HCEC 1CT (cell line): ENCODE measurements at regions not wholly inside any gene's neighbourhood (a gene's known extent, or its start where the extent isn't known, plus 50 kb on each side); places are given as distances from the start of the nearest gene placed in this dataset.

Experiments used
- DNase-seq: peaks from one replicate; pipeline ENCODE4 v3.0.0-alpha.2; 2017

DNA sequence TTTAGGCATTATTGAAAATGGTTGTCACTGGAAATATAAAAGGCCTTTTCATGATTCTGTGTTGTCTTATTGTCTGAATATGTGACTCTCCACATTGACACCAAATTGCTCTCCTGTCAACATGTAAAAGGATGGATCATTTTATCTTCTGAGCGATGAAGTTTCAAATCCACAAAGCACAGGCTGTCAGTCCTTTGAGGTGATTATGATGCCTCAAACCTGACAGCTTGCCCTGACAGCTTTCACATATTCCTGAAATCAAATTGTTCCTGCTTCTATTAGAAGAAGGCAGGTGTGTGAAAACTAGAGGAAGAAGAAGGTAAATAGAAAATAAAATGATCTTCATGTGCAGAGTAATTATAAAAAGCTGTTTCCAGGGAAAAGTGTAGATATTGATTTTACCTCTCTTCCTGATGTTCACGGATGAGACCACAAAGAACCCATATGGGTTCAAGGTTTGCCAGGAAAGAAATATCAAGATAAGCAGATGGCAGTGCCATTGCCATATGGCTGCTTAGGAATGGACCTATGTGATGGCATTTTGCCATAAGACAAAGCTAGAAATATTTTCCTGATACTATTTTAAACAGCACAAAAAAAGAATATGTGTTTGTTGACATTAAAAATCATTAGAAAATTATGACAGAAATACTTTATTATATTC is 1006.3 kb upstream of the AGA start:
- DNase-seq = no peak

DNA sequence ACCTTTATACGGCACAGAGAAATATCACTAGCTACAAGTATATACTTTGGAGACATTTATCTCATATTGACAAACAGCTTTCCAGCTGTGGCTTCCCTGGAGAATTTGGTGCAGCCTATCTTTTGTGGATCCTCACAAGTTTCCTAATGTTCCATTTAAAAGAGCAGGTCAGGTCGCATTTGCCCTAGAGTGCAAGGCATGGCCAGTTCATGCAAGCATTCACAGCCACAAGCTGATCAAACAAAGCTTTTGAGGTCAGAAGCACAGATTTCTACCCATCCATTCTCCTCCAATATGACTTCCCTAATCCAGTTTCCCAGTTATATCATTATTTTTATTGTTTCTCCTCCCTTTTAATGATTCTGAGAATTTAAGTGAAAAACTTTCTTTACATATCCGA is 1008.4 kb upstream of the AGA start:
- DNase-seq = no peak

DNA sequence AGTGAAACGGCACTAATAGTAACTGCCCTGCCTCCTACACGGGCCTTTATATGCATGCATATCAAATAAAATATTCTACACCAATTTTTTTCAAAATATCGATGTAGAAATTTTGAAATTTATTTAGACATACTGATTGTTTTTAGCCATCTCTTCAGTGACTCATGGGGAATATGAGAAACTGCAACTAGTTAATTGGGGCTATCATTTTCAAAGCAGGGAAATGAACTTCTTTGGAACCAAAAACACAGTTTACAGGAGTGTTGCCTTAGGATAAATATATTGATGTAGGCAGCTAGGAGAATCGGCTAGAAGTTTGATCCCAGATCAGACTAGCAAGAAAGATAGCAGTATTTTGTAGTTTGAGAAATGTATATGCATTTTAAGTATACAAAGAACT is 1010.8 kb upstream of the AGA start:
- DNase-seq = no peak

DNA sequence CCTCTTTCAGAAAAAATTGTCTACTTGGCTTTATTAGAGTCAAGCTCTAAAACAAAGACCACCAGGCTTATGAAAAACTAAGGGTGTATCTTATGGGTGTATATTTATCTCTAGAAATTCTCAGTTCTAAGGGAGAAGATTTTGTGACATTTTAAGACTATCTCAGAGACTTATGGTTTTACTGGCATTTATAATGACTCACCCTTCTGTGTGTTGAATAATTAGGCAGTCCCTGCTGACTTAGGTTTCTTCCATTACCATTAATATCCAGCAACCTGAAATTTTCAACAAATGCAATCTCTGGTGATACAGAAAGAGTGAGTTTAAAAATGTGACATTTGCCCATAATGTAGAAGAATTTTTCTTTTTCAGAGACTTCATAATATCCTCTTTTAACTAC is 1015.0 kb upstream of the AGA start:
- no peak for DNase-seq

DNA sequence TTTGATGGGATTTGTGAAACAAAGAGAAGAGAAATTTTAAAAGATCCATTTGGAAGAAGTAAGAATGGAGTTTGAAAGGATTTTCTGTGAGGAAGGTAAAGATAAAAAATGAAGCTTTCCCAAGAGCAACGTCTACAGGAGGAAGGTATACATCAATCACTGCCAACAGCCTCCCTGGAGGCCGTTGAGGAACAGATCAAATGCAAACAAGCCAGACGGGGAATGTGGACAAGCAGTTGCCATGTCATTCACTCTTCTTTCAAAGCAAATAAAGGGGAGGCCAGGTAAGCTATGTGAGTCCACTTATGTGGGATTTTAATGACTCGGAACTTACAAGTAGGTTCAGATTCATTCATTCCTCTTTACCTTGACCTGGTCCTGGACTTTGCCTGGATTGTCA is 1020.5 kb upstream of the AGA start:
- DNase-seq = no peak

DNA sequence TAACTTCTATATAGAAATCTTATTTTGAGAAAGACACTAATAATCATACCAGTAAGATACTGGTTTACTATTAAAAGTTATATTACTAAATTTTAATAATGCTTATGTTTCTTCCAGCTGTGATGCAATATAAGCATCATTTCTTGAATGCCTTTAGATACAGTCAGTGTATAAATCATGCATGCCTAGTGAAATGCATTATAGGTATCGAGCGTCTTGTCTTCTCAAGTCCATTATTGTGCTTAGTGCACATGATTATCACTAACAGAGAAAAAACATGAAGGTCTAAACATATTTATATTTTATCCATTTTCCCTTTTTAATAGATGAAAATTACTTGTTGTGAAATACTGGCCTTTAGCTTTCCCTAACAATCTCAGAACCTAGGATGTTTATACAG is 1021.5 kb upstream of the AGA start:
- DNase-seq = no peak

DNA sequence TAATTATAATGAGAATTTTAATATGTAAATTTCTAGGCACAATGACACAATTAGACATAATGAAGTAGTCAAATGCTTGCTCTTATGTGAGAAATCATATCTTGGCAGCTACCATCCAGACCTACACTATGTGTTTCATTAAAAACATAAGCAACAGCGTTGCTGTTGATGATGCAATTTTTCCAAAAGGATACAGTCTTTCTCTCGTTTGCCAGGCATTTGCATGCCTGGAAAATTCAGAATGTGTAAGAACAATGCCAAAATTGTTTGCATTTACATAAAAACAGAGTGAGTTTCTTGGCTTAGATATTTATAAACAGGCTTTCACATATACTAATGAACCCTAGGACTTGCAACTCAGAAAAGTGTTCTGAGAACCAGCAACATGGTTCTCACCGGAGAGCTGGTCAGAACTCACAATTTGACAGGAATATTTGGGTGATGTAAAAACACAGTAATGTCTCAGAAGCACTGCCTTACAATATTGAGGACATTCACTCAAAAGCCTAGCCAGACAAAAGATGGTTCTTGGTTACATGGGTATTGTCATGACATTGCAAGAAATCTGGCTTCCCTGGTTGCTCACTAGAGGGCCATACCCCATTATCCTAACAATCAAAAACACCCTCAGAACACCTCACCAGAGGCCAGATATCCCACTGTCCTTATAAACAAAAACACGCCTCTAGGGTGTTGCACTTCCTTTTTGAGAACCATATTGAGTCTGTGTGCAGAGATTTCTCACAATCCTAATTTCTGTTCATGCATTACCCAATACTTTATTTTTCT is 1029.0 kb upstream of the AGA start:
- no peak for DNase-seq

DNA sequence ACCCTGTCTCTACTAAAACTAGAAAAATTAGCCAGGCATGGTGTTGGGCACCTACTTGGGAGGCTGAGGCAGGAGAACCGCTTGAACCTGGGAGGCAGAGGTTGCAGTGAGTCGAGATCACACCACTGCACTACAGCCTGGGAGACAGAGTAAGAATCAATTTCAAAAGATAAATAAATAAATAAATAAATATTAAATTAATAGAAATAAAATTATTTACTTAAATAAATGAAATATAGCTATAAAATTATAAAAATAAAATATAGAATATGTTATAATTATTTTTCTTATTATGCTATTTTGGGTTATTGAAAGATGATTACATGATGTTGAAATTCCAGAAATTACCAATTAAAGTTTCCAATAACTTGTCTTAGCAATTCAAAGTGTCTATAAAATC is 1029.8 kb upstream of the AGA start:
- no peak for DNase-seq

DNA sequence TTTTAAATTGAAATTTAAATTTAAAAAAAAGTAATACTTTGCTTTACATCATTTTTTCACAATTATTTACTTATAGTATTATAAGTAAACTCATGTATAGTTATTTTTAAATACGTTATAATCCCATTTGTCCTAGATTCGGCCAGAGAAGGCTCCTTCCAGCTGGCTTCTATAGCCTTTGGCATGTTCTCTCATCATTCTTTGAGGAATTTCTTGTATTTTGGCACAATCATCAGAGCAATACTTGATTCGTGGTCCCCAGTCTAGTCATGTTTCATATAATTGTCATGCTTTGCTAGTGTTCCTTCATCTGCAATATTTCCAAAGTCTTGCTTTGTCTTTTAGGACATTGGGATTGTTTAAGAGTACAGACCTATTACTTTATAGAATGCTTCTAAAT is 1037.9 kb upstream of the AGA start:
- no peak for DNase-seq

DNA sequence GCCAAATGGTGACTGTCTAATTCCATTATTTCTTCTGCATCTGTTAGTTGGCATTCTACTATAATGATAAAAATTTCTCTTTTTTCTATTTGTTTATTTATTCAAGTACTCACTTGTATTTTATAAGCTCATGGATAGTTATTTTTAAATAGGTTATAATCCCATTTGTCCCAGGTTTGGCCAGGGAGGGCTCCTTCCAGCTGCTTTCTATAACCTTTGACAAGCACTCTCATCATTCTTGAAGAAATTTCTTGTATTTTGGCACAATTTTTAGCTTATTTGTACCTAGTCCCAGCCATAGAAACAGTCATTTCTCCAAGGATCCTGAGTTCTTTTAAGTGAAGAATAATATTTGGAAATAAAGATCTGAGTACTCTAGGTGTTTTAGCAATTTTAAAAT is 1038.6 kb upstream of the AGA start:
- no peak for DNase-seq

DNA sequence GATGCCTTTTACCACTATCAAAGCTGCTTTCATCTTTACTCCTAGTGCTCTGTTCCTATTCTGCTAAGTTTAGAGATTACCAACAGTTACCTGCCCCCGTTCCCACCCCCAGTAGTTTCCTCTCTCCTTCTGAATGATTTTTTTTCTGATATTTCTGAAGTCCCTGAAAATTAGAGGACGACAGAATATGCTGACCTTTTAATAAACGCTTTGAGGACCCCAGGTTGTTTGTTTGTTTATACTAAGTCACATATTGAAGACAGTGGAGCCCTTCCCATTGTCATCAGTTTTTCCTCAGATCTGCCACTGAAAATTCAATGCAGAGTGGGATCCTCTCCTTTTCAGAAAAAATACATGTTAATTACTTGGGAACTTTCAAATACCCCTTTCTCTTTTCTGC is 1039.3 kb upstream of the AGA start:
- no peak for DNase-seq

DNA sequence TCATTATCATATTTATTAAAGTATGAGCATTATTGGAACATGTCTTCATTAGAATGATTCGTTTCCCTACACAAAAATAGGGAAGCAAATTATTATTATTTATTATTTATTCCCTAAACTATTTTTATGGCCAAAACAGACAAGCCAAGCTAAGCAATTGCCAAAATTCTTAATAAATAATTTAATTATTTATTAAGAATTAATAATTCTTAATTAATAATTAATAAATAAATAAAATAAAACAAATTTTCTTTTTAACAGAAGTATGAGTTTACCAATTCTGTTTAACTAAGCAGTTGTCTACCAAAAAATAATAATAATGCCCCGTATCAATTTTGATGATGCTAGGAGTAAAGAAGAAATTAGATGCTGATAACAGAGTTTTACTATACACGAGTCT is 1080.8 kb upstream of the AGA start:
- no peak for DNase-seq

DNA sequence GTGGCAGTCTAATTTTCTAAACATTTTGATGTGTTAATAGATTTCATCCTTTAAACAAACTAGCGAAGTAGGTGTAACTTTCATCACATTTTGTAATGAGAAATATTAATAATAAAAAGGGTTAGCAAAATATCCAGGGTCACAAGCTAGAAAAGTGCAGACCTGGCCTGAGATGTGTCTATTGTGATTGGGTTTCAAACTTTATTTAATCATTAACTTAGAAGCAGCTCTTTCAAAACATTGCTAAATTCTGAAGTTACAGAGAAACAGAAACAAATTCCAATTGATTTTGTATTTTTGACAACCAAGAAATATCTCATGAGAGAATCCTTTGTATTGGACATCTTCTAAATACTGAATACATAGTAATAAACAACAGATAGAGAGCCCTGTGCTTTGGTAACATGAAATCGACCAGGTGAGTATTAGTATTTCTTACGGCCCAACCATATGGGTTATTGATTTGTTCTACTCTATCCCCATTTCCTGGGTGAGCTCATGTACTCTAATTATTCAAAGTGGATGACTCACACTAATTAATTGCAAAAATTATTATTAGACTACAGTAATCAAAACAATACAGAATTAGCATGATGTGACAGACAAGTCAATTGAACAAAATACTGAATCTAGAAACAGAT is 1093.8 kb upstream of the AGA start:
- DNase-seq = no peak

DNA sequence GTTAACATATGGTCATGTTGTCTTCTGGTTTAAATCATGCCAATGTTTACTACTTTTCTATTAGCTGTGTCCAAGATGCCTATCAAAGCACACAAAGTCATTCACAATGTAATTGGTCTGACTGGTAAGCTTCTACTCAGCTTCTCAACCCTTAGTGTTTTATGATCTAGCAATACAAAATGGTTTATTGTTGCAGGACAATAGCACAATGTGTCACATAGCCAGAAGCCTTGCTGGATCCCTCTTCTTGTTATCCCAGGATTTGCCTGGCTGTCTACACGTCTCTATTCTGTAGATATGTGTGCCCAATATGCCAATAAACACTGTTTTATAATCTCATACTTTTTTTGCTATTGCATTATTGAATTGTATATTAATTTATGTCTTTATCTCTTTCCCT is 1111.0 kb upstream of the AGA start:
- DNase-seq = no peak

DNA sequence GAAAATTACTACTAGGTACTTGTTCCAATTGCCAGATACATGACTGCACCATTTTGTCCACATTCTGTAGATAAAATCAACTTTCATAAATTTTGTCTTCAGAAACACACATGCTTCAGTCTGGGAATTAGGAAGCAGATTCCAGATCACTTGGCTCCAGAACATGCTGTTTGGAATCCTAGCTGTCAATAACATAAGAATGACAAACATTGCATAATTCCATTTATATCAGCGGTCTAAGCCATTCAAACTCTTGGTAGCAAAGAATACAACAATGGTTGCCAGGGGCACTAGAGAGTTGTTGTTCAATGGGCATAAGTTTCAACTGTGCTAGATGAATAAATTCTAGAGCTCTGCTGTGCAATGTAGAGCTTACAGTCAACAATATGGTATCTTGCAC is 1112.1 kb upstream of the AGA start:
- no peak for DNase-seq

DNA sequence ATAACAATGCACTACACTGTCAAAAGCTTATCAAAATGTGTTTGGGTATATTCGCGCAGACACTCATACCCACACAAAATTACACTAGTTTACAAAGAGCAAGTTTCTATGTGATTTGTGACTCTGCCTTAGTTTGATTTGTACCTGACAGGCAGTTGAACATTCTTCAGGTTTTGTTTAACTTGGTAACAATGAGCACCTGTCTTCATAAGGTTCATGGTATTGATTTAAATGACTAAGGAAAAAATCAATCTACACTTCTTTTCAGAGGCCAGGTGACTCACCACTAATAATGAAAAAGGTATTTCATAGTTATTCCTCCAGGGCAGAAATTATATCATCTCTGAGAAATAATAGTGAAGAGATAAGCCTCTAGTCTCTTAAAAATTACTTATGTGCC is 1114.6 kb upstream of the AGA start:
- DNase-seq = no peak

DNA sequence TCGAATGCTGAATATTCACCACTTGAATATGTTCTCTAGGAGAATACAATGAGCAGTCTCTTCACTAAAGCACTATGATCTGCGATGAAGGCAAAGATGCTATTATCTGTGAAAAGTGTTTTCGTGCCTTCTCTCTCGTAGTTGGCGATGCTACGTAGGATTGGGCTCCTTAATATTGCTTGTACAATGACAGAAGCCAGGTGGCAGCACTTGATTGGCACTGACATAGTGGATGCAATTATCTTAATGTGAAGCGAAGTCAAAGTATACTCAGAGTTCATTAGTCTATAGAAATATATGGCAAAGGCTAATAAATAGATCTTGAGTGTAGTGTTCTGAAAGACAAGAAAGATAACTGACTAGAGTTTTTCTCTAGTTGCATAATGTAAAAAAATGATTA is 1135.7 kb upstream of the AGA start:
- no peak for DNase-seq

DNA sequence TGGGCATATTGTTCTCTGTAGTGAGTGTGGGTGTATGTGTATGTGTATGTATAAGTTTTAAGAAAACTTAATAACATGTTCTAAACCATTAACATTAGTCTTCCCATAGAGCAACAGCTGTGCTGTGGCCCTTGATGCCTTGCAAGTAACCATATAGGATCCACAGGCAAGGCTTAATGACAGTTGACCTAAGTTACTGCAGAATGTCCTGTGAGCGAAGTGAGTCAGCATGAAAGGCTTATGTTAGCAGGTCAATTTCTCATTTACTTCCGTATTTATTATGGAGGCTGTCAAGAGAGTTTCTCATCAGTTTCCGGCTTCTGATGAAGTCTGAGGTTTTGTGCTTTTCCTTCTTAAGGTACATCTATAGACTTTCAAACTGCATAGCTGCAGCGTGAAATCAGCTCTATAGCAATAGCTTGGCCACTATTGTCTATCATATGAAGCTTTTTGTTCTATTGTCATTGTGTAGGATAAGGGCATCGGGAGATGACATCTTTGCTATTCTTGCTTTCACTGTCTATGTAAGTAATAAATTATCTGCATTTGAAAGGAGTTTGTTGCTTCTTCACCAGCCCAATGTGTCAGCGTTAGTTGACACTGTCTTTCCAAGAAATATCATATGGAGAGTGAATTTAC is 1153.4 kb upstream of the AGA start:
- DNase-seq = no peak

DNA sequence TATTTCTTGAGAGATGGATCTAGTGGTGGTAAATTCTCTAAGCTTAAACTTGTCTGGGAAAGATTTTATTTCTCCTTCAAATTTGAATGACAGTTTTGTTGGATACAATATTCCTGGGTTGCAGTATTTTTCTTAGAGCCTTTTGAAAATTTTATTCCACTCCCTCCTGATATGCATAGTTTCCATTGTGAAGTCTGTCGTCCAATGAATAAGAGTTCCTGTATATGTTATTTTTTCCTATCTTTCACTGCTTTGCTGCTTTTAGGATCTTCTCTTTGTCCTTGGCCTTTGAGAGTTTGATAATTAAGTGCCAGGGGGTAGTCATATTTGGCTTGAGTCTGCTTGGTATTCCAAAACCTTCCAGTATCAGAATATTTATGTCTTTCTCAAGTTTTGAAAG is 1156.4 kb upstream of the AGA start:
- DNase-seq = no peak

DNA sequence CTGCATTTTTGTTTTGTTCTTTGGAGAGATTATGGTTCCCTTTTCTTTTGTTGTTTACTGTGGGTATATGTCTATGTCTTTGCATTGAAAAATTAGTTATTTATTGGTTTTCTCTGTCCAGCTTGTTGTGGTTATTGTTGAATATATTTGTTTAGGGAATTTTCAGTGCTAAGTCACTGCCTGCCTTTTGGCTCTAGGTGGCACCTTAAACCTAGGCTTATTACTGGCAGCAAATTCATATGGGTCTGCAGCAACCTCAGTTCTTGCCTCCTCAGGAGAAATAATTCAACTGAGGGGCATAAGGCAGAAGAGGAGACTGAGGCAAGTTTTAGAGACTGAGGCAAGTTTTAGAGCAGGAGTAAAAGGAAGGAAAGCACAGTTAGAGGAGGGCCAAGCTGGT is 1157.3 kb upstream of the AGA start:
- no peak for DNase-seq

DNA sequence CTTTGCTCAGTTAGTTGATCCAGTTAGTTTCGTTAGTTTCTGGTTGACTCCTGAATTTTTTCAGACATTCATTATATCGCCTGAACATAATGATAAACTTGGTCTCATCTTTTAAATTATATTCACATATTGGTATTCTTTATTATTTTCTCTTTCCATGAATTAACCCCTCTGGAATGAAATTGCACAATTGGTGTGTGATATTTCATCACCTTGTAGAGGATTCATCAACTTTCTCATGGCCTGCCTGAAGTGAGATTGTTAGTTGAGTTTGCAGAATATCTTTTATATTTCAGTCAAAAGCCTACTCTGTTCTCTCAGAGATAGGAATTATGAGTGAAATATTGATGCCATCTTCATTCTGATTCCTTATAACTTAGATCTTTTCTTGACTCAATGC is 1160.6 kb upstream of the AGA start:
- no peak for DNase-seq

DNA sequence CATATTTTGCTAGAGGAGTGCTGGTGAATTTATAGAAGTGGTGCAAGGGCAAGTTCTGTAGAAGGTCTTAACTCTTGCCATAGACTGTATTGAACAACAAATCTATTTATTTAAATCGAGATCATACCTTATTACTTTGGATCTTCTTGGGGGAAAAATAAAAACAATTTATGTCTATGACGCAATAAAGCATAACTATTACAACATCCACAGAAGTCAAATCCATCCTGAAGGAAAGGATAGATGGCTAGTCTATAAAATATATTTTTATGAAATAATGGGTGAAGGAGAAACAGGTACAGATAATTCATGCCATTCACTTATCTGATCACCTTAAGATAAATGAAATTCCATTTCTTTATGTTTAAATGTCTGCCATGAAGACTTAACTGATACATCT is 1168.8 kb upstream of the AGA start:
- no peak for DNase-seq

DNA sequence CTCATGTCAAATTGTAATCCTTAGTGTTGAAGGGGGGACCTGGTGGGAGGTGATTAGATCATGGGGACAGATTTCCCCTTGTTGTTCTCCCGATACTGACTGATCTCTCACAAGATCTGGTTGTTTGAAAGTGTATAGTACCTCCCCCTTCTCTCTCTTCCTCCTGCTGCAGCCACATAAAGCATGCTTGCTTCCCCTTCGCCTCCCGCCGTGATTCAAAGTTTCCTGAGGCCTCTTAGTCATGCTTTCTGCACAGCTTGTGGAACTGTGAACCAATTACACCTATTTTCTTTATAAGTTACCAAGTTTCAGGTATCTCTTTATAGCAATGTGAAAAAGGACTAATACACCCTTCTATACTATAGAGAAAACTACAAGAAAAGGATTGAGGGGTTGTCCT is 1170.5 kb upstream of the AGA start:
- DNase-seq = no peak

DNA sequence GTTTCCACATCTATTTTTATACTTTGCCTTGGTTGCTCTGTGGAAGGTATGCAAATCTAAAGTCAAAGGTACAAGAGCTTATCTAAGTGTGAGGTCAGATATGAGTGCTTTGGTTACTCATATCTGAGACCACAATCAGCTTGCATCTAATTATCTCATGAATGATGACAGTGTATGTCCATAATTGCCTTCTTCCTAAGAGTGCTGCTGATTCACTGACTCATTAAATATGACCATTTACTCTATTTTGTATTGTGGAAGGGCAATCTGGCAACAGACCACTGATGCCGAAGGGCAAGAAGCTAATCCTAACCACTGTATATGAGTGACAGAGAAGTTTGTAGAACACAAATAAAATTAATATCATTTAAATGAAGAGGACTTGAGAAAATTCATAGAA is 1190.2 kb upstream of the AGA start:
- no peak for DNase-seq
